Skeletal muscle tissue (tissue), 3 donors: ENCODE measurements at regions not wholly inside any gene's neighbourhood (a gene's known extent, or its start where the extent isn't known, plus 50 kb on each side); places are given as distances from the start of the nearest gene placed in this dataset.

Source experiments
- H3K27ac ChIP-seq: one replicate; pipeline ENCODE4 v1.7.0; 2013; ENCODE audit warnings: mild to moderate bottlenecking, low read depth, low read length, inconsistent platforms
- H3K27me3 ChIP-seq, 3 donors: one replicate each; pipeline ENCODE4 v1.7.0; 2013; ENCODE audit warnings: low read length in 3 of 3; ENCODE audit not compliant: control insufficient read depth in 3 of 3, insufficient read depth in 3 of 3
- H3K36me3 ChIP-seq, 3 donors: one replicate each; pipeline ENCODE4 v1.7.0; 2013; ENCODE audit warnings: low read length in 3 of 3; ENCODE audit not compliant: control insufficient read depth in 3 of 3, insufficient read depth in 3 of 3
- H3K4me1 ChIP-seq, 3 donors: one replicate each; pipeline ENCODE4 v1.7.0; 2013; ENCODE audit warnings: low read length in 3 of 3, mild to moderate bottlenecking in 3 of 3; ENCODE audit not compliant: control insufficient read depth in 3 of 3, insufficient read depth in 3 of 3
- H3K4me3 ChIP-seq, 3 donors: one replicate each; pipeline ENCODE4 v1.7.0; 2013; ENCODE audit warnings: low read length in 3 of 3
- H3K9ac ChIP-seq, 3 donors: one replicate each; pipeline ENCODE4 v1.7.0; 2013; ENCODE audit warnings: low read length in 3 of 3, mild to moderate bottlenecking in 3 of 3, moderate library complexity in 2 of 3, low read depth in 1 of 3
- H3K9me3 ChIP-seq, 3 donors: one replicate each; pipeline ENCODE4 v1.7.0; 2013; ENCODE audit warnings: low read length in 3 of 3; ENCODE audit not compliant: control insufficient read depth in 3 of 3
- donor health status: Osteomylitis.

- H3K36me3 ChIP-seq: no peaks in the 10 kb centered on the region
- no peaks in the 10 kb centered on the region for H3K27me3 ChIP-seq
- H3K4me3 ChIP-seq: no peak overlapping the region
- no peaks in the 10 kb centered on the region for H3K4me1 ChIP-seq
- H3K9ac ChIP-seq: no peak overlapping the region
- H3K9me3 ChIP-seq: no peaks in the 10 kb centered on the region
- H3K27ac ChIP-seq: no peak overlapping the region
Measured at GRCh38 chr3:117700573-117701360, 991.2 kb downstream of the TUSC7 start.

DNA sequence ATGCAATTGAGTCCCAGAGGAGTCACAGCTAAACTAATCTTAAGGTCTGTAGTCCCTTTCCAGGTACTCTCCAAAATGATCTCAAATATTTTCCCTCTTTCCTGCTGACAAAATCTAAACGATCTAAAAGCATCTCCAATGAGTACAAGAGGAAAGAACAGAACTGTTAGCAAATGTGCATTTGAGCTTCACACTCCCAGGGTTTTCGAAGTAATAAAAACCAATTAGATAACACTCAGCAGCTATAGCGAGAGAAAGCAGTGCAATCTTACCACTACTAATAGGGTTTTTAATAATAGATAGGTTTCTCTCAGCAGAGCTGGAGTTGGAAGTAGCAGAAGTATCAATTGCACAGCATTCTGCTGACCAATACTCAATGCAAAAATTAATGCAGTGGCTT lies 995.4 kb downstream of the TUSC7 start:
- Histone ChIP-seq H3K4me3 (no peak overlapping the region), H3K9ac (no peak overlapping the region), H3K9me3 (no peaks in the 10 kb centered on the region), H3K27ac (no peak overlapping the region), H3K4me1 (no peaks in the 10 kb centered on the region), H3K27me3 (no peaks in the 10 kb centered on the region), H3K36me3 (no peaks in the 10 kb centered on the region)

- no peaks in the 10 kb centered on the region for H3K36me3 ChIP-seq
- no peaks in the 10 kb centered on the region for H3K9me3 ChIP-seq
- no peak overlapping the region for H3K4me3 ChIP-seq
- H3K27me3 ChIP-seq: no peaks in the 10 kb centered on the region
- no peak overlapping the region for H3K9ac ChIP-seq
- no peaks in the 10 kb centered on the region for H3K4me1 ChIP-seq
- no peak overlapping the region for H3K27ac ChIP-seq
Measured at GRCh38 chr3:117706037-117706436, 996.5 kb downstream of the TUSC7 start.

DNA sequence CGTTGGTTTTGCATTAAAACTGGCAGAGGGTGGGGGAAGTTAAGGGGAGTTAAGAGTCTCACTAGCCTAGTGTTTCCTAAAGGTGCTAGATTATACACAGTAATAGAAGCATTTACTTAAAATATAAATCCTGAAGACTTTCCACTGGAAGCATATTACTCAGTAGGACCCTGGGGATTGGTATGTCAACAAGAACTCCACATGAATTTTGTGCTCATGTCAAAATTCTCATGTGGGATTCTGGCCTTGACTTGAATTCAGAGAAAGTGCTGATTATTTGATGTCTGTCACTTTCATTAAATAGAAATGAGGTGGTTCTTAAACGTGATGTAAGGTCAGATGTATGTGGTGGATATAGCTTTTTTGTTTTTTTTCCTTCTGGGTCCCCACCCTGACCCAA lies 997.2 kb downstream of the TUSC7 start:
- Histone ChIP-seq H3K4me1 (no peaks in the 10 kb centered on the region), H3K36me3 (no peaks in the 10 kb centered on the region), H3K27me3 (no peaks in the 10 kb centered on the region), H3K9ac (no peak overlapping the region), H3K4me3 (no peak overlapping the region), H3K9me3 (no peaks in the 10 kb centered on the region), H3K27ac (no peak overlapping the region)

GRCh38 chr3:117708601-117709000 lies 999.0 kb downstream of the TUSC7 start:
- no peaks in the 10 kb centered on the region for H3K4me1 ChIP-seq
- H3K36me3 ChIP-seq: no peaks in the 10 kb centered on the region
- H3K9me3 ChIP-seq: no peaks in the 10 kb centered on the region
- no peak overlapping the region for H3K4me3 ChIP-seq
- H3K27me3 ChIP-seq: no peaks in the 10 kb centered on the region
- no peak overlapping the region for H3K9ac ChIP-seq
- no peak overlapping the region for H3K27ac ChIP-seq

- H3K27me3 ChIP-seq: no peaks in the 10 kb centered on the region
- no peak overlapping the region for H3K9ac ChIP-seq
- H3K4me1 ChIP-seq: no peaks in the 10 kb centered on the region
- no peaks in the 10 kb centered on the region for H3K9me3 ChIP-seq
- H3K4me3 ChIP-seq: no peak overlapping the region
- H3K27ac ChIP-seq: no peak overlapping the region
- no peaks in the 10 kb centered on the region for H3K36me3 ChIP-seq
Measured at GRCh38 chr3:117709108-117709507, 999.5 kb downstream of the TUSC7 start.

DNA sequence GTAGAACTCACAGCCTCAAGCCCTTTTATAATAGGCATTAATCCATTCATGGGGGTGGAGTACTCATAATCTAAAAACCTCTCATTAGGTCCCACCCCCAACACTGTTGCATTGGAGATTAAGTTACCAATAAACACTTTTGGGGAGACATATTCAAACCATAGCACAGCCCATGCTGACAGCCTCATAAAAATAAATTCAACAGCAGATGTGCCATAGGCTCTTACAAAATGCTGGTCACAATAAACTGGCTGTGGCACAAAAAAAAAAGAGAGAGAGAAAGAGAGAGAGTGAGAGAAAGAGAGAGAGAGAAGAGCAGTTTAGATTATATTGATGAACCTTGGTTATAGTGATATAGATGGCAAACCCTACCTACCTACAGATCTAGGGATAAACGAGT lies 1000.9 kb downstream of the TUSC7 start:
- no peaks in the 10 kb centered on the region for H3K4me1 ChIP-seq
- H3K4me3 ChIP-seq: no peak overlapping the region
- no peaks in the 10 kb centered on the region for H3K27me3 ChIP-seq
- H3K9me3 ChIP-seq: no peaks in the 10 kb centered on the region
- H3K27ac ChIP-seq: no peak overlapping the region
- H3K36me3 ChIP-seq: no peaks in the 10 kb centered on the region
- H3K9ac ChIP-seq: no peak overlapping the region

GRCh38 chr3:117719316-117719926 lies 1009.8 kb downstream of the TUSC7 start:
- no peaks in the 10 kb centered on the region for H3K36me3 ChIP-seq
- no peak overlapping the region for H3K4me3 ChIP-seq
- H3K4me1 ChIP-seq: no peaks in the 10 kb centered on the region
- H3K9ac ChIP-seq: no peak overlapping the region
- H3K27ac ChIP-seq: no peak overlapping the region
- H3K27me3 ChIP-seq: no peaks in the 10 kb centered on the region
- no peaks in the 10 kb centered on the region for H3K9me3 ChIP-seq

GRCh38 chr3:117721866-117722265 lies 1012.3 kb downstream of the TUSC7 start:
- Histone ChIP-seq H3K27me3 (no peaks in the 10 kb centered on the region), H3K27ac (no peak overlapping the region), H3K9me3 (no peaks in the 10 kb centered on the region), H3K36me3 (no peaks in the 10 kb centered on the region), H3K9ac (no peak overlapping the region), H3K4me3 (no peak overlapping the region), H3K4me1 (no peaks in the 10 kb centered on the region)

- H3K4me3 ChIP-seq: no peak overlapping the region
- no peaks in the 10 kb centered on the region for H3K9me3 ChIP-seq
- no peak overlapping the region for H3K27ac ChIP-seq
- H3K4me1 ChIP-seq: no peaks in the 10 kb centered on the region
- H3K27me3 ChIP-seq: no peaks in the 10 kb centered on the region
- H3K9ac ChIP-seq: no peak overlapping the region
- H3K36me3 ChIP-seq: no peaks in the 10 kb centered on the region
Measured at GRCh38 chr3:117722856-117723255, 1013.3 kb downstream of the TUSC7 start.
